ENCODE measurements at regions not wholly inside any gene's neighbourhood (a gene's known extent, or its start where the extent isn't known, plus 50 kb on each side); places are given as distances from the start of the nearest gene placed in this dataset.
A peak's percentile ranks its signal among the peaks of the same experiment; 100 is the strongest.

- DNase-seq (ENCODE audit: low spot score) (no peak), ATAC-seq (ENCODE audit: low FRiP score) (no peak)
- no peak for TF ChIP-seq CTCF (IDR thresholded peaks at IDR 0.05)
Measured at GRCh38 chr17:72365857-72366414, 245.1 kb downstream of the SOX9 start.

GRCh38 chr17:72366626-72367025, 245.8 kb downstream of the SOX9 start:
- TF ChIP-seq CTCF (IDR thresholded peaks at IDR 0.05) = no peak
- DNase-seq (ENCODE audit: low spot score) (no peak), ATAC-seq (ENCODE audit: low FRiP score) (no peak)

- no peak for TF ChIP-seq CTCF (IDR thresholded peaks at IDR 0.05)
- ATAC-seq (ENCODE audit: low FRiP score) = no peak
- DNase-seq (ENCODE audit: low spot score) = no peak
Measured at GRCh38 chr17:72368191-72368590, 247.4 kb downstream of the SOX9 start.

GRCh38 chr17:72369366-72369765, 248.5 kb downstream of the SOX9 start:
- DNase-seq (ENCODE audit: low spot score) (no peak), ATAC-seq (ENCODE audit: low FRiP score) (no peak)
- TF ChIP-seq CTCF (IDR thresholded peaks at IDR 0.05) = no peak

- TF ChIP-seq CTCF (IDR thresholded peaks at IDR 0.05) = no peak
- ATAC-seq (ENCODE audit: low FRiP score) = peak; percentile 80
- no peak for DNase-seq (ENCODE audit: low spot score)
Measured at GRCh38 chr17:72370819-72371218, 250.0 kb downstream of the SOX9 start.

- ATAC-seq (ENCODE audit: low FRiP score) (no peak), DNase-seq (ENCODE audit: low spot score) (no peak)
- TF ChIP-seq CTCF (IDR thresholded peaks at IDR 0.05) = no peak
Measured at GRCh38 chr17:72372185-72372584, 251.4 kb downstream of the SOX9 start.

GRCh38 chr17:72373910-72374741, 253.3 kb downstream of the SOX9 start:
- no peak for ATAC-seq (ENCODE audit: low FRiP score)
- DNase-seq (ENCODE audit: low spot score) = no peak
- no peak for TF ChIP-seq CTCF (IDR thresholded peaks at IDR 0.05)
